Tongue (tissue), 1 donor: ENCODE measurements at regions not wholly inside any gene's neighbourhood (a gene's known extent, or its start where the extent isn't known, plus 50 kb on each side); places are given as distances from the start of the nearest gene placed in this dataset.
"Not testable (repeated sequence)": the region's sequence is repeated elsewhere in the genome, so short reads cannot be mapped to it uniquely, and the experiment has no call there.

Experiments used
- DNase-seq: peaks from one replicate; pipeline ENCODE4 v3.0.0-alpha.2; 2015

DNA sequence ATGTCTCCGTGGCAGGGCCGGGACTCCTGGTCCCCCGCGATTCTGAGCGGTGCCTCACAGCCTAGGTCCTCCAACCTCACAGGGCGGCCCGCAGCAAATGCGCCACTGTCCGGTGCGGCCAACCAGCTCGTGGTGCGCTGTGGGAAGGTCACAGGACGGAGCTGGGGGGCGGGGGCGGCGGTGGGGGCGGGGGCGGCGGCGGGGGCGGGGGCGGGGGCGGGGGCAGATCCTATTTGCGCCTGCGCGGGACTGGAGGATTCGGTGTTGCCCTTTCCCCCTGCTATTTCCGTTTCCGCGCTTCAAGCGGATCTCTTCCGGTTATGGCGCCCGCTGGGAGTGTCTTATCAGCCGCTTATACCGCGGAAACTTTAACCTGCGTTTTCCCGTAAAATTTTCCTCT lies 106.7 kb upstream of the SNRPN start:
- DNase-seq: peak; percentile 89

DNA sequence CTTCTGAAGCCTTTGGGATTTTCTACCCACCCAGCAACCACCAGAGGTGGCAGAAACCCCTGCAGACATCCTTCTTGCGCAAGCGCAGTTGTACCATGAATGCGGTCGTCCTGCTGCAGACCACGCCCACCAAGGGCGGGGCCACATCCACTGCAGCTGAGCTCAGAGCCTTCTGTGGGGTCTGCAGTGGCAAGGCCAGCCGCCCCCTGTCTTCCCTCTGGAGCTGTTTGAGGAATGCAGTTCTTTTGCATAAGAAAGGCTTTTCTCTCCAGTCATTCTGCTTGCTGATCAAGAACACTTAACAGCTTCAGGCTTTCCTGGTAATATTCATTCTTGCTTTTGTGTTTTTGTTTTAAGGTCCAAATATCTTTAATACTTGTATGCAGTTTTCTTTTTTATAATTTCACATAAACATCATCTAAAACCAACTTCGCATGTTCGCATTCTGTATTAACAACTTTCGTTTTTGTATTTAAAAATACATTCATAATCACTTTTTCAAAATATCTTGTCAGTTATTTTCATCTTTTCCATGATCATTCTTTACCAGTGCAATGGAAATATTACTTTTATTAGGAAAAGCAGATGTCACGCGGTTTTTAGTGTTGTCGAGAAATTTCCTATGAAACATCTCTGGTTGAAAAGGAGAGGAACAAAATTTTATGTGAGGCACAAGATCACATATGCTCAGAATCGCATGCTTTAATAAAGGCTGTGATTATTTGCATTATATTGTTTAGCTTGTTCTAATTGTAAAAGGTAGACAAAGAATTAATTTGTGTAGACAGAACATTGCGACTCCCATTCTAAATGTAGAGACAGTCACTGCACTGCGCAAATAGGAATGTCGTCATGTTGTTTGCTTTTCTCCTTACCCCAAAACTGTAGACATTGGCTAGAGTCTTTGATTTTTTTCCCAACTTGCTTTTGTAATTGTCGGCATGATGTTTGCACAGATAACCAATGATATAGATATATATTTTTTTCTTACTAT lies 98.1 kb upstream of the SNRPN start:
- peak; percentile 90 for DNase-seq

DNA sequence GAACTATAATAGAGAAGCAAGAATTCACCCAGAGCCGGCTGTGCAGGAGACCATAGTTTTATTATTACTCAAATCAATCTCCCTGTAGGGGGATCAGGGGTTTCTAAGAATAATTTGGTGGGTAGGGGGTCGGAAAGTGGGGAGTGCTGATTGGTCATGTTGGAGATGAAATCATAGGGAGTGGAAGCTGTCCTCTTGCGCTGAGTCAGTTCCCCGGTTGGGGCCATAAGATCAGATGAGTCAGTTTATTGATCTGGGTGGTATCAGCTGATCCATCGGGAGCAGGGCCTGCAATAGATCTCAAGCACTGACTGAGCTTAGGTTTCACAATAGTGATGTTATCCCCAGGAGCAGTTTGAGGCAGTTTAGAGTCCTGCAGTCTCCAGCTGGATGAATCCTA lies 97.0 kb upstream of the SNRPN start:
- peak; percentile 11 for DNase-seq

DNA sequence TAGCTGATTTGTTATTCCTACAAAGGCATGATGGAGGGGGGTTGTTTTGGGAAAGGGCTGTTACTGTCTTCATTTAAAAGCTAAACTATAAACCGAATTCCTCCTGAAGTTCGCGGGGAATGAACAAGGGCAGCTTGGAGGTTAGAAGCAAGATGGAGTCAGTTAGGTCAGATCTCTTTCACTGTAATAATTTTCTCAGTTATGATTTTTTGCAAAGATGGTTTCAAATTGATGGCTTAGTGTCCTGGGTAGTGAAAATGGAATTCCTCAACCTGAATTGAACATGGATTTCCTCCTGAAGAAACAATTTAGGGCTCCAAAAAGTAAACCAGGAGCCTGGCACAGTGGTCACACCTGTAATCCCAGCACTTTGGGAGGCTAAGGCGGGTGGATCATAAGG lies 96.6 kb upstream of the SNRPN start:
- DNase-seq: not testable (repeated sequence)

DNA sequence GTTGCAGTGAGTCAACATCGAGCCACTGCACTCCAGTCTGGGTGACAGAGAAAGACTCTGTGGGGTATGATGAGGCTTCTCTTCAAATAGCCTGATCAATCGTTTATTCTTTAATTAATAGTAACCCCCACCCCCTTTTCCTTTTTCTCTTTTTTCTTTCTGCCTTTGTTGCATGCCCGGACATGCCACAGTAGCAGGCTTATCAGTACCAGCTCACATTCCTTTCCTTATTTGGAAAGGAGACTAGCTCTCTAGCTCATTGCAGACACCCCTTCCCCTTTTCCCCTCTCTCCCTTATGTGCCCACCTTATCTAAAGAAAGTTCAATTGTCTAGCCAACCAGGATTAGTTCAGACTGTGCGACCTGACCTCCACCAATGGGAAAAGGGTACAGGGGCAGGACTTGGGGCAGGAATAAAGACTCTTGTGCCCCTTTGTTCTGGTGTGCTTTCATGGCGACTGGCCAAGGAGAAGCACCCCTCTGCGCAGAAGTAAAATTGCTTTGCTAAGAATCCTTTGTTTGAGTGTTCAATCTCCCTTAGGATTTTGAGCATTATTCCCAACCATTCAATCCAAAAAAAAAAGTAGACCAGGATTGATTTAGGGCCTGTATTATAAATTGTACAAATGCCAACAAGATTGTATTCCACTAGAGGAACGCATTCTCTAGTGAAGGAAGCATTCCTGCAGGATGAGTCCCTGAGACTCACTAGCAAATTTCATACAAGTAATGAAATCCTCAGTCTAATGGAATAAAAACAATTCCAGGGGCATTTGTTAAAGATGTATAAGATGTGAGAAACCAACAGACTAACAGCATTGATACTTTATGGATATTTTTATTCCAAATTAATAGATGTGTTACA lies 95.8 kb upstream of the SNRPN start:
- DNase-seq: peak; percentile 20

DNA sequence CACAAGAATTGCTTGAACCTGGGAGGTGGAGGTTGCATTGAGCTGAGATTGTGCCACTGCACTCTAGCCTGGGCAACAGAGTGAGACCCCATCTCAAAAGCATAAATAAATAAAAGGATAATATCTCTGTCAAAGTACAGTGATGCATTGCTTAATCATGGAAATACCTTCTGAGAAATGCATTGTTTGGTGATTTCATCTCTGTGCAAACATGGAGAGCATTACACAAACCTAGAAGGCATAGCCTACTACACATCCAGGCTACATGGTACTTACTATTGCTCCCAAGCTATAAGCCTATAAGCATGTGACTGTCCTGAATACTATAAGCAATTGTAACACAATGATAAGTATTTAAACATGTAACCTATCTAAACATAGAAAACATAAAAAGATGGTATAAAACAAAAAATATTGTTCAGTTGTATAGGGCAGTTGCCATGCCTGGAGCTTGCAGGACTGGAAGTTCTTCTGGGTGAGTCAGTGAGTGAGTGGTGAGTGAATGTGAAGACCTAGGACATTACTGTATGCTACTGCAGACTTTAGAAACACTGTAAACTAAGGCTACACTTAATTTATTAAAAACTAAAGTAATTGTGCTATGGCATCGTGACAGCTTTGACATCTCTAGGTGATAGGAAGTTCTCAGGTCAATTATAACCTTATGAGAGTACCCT lies 93.6 kb upstream of the SNRPN start:
- DNase-seq: no peak

DNA sequence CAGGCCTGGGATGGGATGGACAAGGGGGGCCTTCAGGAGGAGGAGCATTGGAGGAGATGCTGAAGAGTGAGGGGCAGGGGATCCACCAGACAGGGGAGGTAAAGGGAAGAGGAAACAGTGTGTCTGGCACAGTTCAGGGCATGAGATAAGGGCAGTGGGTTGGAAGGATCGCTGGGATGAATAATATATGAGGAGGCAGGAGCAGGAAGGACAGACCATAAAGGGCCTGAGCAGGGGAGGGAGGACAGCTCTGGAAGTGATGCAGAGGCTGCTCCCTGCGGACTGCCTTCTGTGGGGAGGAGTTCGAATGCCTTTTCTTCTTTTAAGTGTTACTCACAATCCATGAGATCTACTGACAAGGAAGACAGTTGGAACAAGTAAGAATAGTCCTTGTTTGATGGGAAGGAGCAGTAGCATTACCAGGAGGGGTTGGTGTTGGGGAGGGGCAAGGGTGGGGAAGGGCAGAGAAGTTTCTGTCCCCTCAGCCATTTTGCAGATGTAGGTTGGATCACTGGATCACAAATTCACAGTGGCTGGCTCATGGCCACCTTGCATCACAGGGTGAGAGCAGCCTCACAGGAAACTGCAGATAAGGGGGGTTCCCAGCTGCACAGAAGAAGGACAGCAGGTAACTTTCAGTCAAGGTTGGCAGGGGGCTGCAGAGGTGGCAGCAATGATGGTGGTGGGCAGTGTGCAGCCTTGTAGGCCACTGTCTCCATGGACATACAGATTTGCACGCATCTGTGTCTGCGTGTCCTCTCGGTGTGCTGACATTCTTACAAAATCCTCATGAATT lies 91.9 kb upstream of the SNRPN start:
- no peak for DNase-seq

DNA sequence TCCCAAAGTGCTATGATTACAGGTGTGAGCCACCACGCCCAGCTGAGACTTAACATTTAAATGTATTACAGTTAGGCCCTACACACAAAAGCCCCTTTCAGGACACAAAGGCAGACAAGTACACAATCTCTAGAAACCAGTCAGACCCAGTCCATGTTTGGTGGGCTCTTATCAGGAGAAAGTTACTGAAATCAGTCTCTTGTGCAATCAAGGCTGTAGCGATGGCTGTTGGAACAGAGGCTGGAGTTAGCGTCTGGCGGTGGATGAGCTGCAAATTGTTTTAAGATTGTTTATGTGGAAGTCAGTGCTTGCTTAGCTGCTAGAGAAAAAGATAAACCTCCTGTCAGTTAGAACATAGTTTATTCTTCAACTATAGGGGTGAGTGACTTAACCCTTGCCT lies 89.5 kb upstream of the SNRPN start:
- no peak for DNase-seq

DNA sequence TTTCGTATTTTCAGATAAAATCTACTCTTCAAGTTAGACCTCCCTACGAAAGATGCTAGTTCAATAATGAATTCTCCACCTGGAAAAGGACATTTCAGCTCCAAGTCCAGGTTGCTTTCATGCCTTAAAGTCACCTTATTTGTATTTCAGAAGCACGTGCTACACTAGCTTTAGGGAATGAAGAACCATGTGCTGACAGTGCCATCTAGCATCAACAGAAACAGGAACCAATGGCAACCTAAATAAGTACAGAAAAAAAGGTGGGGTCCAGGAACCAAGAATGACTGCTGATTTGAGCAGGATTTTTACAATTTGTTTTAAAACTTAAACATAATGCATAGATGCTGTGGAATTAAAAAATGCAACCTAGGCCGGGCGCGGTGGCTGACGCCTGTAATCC lies 77.6 kb upstream of the SNRPN start:
- peak; percentile 15 for DNase-seq

DNA sequence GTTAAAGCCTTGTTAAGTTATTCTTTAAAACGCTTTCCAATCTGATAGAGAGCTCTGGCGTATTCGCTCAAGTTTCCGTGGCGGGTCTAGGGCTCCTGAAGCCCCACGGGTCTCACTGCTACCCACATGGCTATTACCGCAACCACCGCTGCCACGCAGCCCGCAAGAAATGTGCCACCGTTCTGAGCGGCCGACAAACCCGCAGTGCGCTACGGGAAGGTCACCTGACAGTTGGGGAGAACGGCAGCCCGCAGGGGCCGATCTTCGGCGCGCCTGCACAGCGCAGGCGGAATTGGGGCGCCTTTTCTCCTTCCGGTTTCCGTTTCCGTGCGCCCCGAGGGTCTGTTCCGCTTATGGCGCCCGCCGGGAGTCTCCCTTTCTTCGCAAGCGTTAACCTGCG lies 76.6 kb upstream of the SNRPN start:
- DNase-seq: peak; percentile 85

DNA sequence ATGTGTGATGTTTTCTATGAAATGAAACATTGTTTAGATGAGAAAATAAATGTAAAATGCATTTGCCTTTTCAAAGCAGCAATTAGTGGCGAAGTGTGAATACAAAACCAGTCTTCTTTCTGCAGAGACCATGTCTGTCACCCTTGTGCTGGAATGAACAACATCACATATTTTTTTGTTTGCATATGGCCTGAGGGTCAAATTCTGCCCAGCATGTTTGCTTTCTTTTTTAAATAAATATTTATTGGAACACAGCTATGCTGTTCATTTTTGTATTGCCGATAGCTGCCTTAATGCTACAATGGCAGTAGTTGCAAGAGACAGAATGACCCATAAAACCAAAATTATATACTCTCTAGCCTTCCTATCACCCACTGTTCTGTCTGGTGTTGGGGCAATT lies 75.3 kb upstream of the SNRPN start:
- no peak for DNase-seq

DNA sequence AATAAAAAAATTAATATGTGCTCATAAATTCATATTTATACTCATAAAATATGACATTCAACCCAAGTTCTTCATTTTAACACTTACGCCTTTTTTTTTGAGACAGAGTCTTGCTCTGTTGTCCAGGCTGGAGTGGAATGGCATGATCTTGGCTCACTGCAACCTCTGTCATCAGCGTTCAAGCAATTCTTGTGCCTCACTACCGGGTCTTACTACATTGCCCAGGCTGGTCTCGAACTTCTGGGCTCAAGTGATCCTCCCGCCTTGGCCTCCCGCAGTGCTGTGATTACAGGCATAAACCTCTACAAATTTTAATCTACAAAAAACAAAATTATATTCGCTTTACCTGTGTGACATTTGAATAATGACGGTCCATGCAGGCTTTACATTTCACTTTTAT lies 74.1 kb upstream of the SNRPN start:
- no peak for DNase-seq

DNA sequence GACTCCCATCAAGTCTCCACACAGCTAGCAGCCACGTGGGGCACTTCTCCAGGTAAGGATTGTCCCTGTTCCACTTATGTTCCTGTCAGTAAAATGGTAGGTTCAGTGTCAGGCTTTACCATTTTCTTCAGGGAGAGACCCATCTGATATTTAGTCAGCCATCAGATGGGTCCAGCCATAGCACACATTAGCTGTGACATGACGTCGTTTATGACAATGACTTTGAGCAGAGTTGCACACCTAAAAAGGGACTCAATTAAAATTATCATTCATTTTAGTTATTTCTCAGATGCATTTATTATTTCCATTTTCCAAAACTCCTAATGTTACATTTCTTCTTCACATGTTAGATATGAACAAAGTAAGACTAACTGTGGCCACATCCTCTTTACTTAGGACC lies 68.2 kb upstream of the SNRPN start:
- DNase-seq: no peak

DNA sequence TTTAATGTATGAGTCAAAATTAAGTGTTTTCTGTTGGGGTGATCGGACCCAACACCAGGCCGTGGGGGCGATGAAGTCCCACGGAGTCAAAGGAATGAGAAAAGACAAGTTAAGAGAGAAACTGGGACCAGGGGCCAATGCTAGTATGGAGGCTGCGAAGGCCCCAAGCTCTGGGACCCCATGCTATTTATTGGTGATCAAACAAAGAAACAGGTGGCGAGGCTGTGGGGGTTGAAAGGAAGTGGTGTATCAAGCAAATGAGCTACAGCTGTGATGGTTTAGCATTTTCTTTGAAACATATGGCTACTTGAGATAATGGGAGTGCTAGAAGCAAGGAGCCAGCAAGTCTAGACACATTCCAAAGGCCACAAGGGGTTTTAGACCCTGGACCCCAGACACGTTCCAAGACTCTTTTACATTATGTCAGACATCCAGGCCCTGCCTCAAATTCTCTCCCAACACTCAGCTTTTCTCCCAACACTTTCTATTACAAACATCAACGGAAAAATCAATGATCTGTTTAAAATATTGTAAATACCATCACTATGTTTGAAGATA lies 56.0 kb upstream of the SNRPN start:
- peak; percentile 5 for DNase-seq

DNA sequence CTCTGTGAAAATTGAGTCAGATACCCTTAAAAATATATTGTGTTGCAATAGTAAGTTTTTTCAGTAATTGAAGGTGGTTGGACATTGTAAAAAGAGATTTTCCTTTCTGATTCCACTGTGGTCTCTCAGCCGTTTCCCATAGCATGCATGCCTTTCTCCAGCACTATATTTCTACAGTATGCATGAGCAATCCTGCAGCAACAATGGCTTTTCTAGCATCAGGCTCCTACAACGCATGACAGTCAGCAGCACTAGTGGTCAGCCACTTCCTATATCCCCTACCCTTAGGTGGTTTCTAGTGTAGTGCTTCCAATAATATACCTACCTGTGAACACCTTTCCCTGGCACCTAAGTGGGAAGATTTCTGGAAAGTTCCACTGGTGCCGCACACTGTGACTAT lies 55.4 kb upstream of the SNRPN start:
- DNase-seq: no peak

DNA sequence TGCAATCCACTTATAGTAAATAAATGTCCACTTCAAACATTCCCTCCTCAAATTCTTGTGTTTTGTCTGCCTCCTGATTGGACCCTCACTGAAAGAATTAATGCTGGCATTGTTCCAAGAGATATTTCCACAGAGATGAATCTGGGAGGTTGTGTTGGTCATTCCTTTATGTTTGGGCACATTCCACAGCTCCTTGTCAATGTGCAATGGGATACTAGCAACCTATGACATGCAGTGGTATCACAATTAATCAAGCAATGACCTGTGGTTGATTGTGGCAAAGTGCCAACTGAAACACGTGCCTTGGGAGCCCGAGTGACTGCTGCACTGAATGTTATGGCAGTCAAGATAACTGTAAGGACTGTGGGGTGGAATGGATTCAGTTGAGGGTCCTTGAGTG lies 55.0 kb upstream of the SNRPN start:
- DNase-seq: no peak

DNA sequence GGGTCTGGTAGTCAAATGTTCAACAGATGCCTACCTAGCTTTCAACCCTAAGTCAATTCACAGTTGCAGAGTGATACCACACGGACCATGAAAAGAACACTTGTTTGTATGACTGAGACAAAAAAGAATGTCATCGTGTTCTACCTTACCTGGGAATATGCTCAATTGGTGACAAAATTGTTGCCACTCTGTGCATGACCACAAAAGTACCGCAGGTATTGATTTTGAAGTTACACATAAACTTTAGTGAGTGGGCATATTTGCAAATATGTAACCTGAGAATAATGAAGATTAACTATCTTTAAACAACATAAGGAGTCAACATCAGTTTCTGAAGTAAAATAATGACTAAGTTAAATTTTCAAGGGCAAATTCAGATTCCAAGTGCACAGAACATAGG lies 53.4 kb upstream of the SNRPN start:
- DNase-seq: no peak
